SK-N-SH treated with all-trans-retinoic acid at 6 μM for 48 hours (cell line): ENCODE measurements at regions not wholly inside any gene's neighbourhood (a gene's known extent, or its start where the extent isn't known, plus 50 kb on each side); places are given as distances from the start of the nearest gene placed in this dataset.

Experiments used
- ATAC-seq: fragments of 200-7000 bp; cut with Tn5 transposase; 3 replicates; pipeline ENCODE4 v1.9.1; 2020; ENCODE audit warnings: mild to moderate bottlenecking, moderate library complexity
- ARNTL ChIP-seq: fragments of 450-650 bp; formaldehyde crosslinking; IDR thresholded peaks from 2 replicates; pipeline ENCODE4 v1.5.0; 2020; ENCODE audit warnings: low read depth, mild to moderate bottlenecking, moderate library complexity, borderline replicate concordance
- BACH2 ChIP-seq: fragments of 250-450 bp; sonication (Bioruptor Pico); IDR thresholded peaks from 2 replicates; pipeline ENCODE4 v1.9.0; 2021; ENCODE audit warnings: mild to moderate bottlenecking, borderline replicate concordance
- CSDC2 ChIP-seq: fragments of 250-450 bp; sonication (Bioruptor Pico); IDR thresholded peaks from 2 replicates; pipeline ENCODE4 v1.5.0; 2020; ENCODE audit warnings: mild to moderate bottlenecking, moderate library complexity
- GLIS3 ChIP-seq: fragments of 250-450 bp; sonication (Bioruptor Pico); IDR thresholded peaks from 2 replicates; pipeline ENCODE4 v1.5.0; 2020; ENCODE audit warnings: mild to moderate bottlenecking, moderate library complexity
- ISL1 ChIP-seq: fragments of 250-450 bp; sonication (Bioruptor Pico); IDR thresholded peaks from 2 replicates; pipeline ENCODE4 v2.1.2; 2022; ENCODE audit warnings: mild to moderate bottlenecking, moderate library complexity
- OSR1 ChIP-seq: fragments of 250-450 bp; sonication (Bioruptor Pico); IDR thresholded peaks from 2 replicates; pipeline ENCODE4 v1.8.0; 2022; ENCODE audit warnings: moderate library complexity, mild to moderate bottlenecking, inconsistent platforms
- PPARA ChIP-seq: fragments of 250-450 bp; sonication (Bioruptor Pico); IDR thresholded peaks from 2 replicates; pipeline ENCODE4 v1.5.0; 2020; ENCODE audit warnings: mild to moderate bottlenecking, borderline replicate concordance
- RARB ChIP-seq: fragments of 250-450 bp; sonication (Bioruptor Pico); IDR thresholded peaks from 2 replicates; pipeline ENCODE4 v1.8.0; 2021; ENCODE audit warnings: mild to moderate bottlenecking, moderate library complexity
- SNAI2 ChIP-seq: fragments of 250-450 bp; sonication (Bioruptor Pico); IDR thresholded peaks from 2 replicates; pipeline ENCODE4 v1.5.0; 2020; ENCODE audit warnings: mild to moderate bottlenecking, moderate library complexity
- TCF4 ChIP-seq: fragments of 250-450 bp; sonication (Bioruptor Pico); IDR thresholded peaks from 2 replicates; pipeline ENCODE4 v1.8.0; 2021; ENCODE audit warnings: mild to moderate bottlenecking, moderate library complexity, borderline replicate concordance
- TOX ChIP-seq: fragments of 250-450 bp; sonication (Bioruptor Pico); IDR thresholded peaks from 2 replicates; pipeline ENCODE4 v1.8.0; 2021; ENCODE audit warnings: mild to moderate bottlenecking, moderate library complexity, borderline replicate concordance
- ZC3H10 ChIP-seq: fragments of 250-450 bp; sonication (Bioruptor Pico); IDR thresholded peaks from 2 replicates; pipeline ENCODE4 v1.5.1; 2021; ENCODE audit warnings: mild to moderate bottlenecking, moderate library complexity
- ZFP3 ChIP-seq: fragments of 250-450 bp; sonication (Bioruptor Pico); IDR thresholded peaks from 2 replicates; pipeline ENCODE4 v1.5.0; 2020; ENCODE audit warnings: mild to moderate bottlenecking, moderate library complexity
- ZFP30 ChIP-seq: fragments of 450-650 bp; formaldehyde crosslinking; IDR thresholded peaks from 2 replicates; pipeline ENCODE4 v1.5.0; 2022; ENCODE audit warnings: mild to moderate bottlenecking, moderate library complexity
- ZNF70 ChIP-seq: fragments of 450-650 bp; formaldehyde crosslinking; IDR thresholded peaks from 2 replicates; pipeline ENCODE4 v1.5.0; 2020; ENCODE audit warnings: mild to moderate bottlenecking, moderate library complexity
- TF ChIP-seq, protein P1 (sequence below): fragments of 250-450 bp; sonication (Bioruptor Pico); IDR thresholded peaks from 2 replicates; pipeline ENCODE4 v1.5.0; 2020; ENCODE audit warnings: mild to moderate bottlenecking, moderate library complexity
- TF ChIP-seq, protein P2 (sequence below): fragments of 250-450 bp; sonication (Bioruptor Pico); IDR thresholded peaks from 2 replicates; pipeline ENCODE4 v1.5.1; 2020; ENCODE audit warnings: low read depth, mild to moderate bottlenecking, moderate library complexity
- TF ChIP-seq, protein P3 (sequence below): fragments of 250-450 bp; sonication (Bioruptor Pico); IDR thresholded peaks from 2 replicates; pipeline ENCODE4 v1.8.0; 2021; ENCODE audit warnings: low read depth, mild to moderate bottlenecking, moderate library complexity, borderline replicate concordance
- TF ChIP-seq, protein P4 (sequence below): fragments of 250-450 bp; sonication (Bioruptor Pico); IDR thresholded peaks from 2 replicates; pipeline ENCODE4 v1.8.0; 2020; ENCODE audit warnings: mild to moderate bottlenecking, moderate library complexity, borderline replicate concordance

DNA sequence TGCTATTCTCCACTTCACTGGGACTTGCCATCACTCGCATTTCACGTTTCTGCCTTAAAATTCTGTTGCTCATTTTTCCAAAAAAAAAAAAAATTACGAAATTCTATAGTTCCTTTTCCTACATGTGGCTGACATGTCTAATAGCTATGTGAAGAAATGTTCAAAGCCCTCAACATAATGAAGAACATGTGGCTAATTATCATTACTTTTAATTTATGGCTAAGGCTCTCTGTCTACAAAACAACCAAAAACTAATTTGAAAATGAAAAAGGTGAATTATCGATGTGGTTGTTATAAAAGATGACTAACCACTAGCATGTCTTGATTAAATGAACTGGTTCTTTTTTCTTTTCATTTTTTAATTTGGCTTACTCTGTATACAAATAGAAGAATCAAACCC, 940.0 kb downstream of the EFNB2 start (continued):
- TF ChIP-seq ZC3H10 (CRISPR knock-in tag) = no peak
- TF ChIP-seq, protein P1, sequence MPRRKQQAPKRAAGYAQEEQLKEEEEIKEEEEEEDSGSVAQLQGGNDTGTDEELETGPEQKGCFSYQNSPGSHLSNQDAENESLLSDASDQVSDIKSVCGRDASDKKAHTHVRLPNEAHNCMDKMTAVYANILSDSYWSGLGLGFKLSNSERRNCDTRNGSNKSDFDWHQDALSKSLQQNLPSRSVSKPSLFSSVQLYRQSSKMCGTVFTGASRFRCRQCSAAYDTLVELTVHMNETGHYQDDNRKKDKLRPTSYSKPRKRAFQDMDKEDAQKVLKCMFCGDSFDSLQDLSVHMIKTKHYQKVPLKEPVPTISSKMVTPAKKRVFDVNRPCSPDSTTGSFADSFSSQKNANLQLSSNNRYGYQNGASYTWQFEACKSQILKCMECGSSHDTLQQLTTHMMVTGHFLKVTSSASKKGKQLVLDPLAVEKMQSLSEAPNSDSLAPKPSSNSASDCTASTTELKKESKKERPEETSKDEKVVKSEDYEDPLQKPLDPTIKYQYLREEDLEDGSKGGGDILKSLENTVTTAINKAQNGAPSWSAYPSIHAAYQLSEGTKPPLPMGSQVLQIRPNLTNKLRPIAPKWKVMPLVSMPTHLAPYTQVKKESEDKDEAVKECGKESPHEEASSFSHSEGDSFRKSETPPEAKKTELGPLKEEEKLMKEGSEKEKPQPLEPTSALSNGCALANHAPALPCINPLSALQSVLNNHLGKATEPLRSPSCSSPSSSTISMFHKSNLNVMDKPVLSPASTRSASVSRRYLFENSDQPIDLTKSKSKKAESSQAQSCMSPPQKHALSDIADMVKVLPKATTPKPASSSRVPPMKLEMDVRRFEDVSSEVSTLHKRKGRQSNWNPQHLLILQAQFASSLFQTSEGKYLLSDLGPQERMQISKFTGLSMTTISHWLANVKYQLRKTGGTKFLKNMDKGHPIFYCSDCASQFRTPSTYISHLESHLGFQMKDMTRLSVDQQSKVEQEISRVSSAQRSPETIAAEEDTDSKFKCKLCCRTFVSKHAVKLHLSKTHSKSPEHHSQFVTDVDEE (CRISPR knock-in tag) = no peak

DNA sequence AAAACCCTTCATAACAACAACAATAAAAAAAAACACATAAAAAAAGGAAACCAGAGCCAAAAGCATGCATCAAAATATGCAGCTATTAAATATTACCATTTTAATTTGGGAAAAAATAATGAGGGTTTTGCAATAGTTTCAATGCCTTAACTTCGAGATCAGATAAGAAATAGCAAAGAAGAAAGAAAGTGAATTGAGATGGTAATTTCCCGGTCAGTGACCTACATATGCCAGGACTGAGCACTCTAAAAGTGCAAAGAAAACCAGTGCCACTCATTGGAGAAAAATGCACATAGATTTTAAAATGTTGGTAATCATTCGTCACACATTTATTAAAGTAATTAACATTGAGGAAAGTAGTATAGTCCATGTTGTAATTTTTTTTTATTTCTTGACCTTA, 944.2 kb downstream of the EFNB2 start:
- TF ChIP-seq, protein P2, sequence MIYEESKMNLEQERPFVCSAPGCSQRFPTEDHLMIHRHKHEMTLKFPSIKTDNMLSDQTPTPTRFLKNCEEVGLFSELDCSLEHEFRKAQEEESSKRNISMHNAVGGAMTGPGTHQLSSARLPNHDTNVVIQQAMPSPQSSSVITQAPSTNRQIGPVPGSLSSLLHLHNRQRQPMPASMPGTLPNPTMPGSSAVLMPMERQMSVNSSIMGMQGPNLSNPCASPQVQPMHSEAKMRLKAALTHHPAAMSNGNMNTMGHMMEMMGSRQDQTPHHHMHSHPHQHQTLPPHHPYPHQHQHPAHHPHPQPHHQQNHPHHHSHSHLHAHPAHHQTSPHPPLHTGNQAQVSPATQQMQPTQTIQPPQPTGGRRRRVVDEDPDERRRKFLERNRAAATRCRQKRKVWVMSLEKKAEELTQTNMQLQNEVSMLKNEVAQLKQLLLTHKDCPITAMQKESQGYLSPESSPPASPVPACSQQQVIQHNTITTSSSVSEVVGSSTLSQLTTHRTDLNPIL = no peak
- peak; percentile 70 for TF ChIP-seq ISL1 (CRISPR knock-in tag)
- no peak for ATAC-seq

DNA sequence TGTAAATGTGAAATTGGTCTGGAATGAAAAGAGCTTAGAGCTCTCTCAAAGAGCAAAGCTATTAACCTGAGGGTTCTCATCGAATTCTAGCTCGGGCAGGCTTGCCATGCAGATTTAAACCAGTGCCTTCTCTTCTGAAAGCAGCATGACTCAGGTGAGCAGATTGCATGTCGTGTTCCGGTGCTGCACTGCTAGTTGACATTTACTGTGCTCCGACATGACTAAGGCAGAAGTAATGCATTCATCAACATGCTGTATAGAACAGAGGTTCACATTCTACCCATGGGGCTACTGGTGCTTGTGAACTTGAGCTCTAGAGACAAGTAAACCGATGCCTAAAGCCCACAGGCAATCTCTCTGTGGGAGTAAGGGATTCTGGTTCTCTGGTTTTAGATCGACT, 947.7 kb downstream of the EFNB2 start:
- no peak for TF ChIP-seq ZNF70
- TF ChIP-seq BACH2 = no peak
- no peak for TF ChIP-seq OSR1 (CRISPR knock-in tag)
- no peak for TF ChIP-seq TCF4 (CRISPR knock-in tag)
- TF ChIP-seq, protein P3, sequence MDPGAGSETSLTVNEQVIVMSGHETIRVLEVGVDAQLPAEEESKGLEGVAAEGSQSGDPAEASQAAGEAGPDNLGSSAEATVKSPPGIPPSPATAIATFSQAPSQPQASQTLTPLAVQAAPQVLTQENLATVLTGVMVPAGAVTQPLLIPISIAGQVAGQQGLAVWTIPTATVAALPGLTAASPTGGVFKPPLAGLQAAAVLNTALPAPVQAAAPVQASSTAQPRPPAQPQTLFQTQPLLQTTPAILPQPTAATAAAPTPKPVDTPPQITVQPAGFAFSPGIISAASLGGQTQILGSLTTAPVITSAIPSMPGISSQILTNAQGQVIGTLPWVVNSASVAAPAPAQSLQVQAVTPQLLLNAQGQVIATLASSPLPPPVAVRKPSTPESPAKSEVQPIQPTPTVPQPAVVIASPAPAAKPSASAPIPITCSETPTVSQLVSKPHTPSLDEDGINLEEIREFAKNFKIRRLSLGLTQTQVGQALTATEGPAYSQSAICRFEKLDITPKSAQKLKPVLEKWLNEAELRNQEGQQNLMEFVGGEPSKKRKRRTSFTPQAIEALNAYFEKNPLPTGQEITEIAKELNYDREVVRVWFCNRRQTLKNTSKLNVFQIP (CRISPR knock-in tag) = no peak
- TF ChIP-seq ISL1 (CRISPR knock-in tag) = no peak
- TF ChIP-seq, protein P4, sequence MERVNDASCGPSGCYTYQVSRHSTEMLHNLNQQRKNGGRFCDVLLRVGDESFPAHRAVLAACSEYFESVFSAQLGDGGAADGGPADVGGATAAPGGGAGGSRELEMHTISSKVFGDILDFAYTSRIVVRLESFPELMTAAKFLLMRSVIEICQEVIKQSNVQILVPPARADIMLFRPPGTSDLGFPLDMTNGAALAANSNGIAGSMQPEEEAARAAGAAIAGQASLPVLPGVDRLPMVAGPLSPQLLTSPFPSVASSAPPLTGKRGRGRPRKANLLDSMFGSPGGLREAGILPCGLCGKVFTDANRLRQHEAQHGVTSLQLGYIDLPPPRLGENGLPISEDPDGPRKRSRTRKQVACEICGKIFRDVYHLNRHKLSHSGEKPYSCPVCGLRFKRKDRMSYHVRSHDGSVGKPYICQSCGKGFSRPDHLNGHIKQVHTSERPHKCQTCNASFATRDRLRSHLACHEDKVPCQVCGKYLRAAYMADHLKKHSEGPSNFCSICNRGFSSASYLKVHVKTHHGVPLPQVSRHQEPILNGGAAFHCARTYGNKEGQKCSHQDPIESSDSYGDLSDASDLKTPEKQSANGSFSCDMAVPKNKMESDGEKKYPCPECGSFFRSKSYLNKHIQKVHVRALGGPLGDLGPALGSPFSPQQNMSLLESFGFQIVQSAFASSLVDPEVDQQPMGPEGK = no peak
- no peak for TF ChIP-seq CSDC2 (CRISPR knock-in tag)
- TF ChIP-seq TOX = no peak
- TF ChIP-seq GLIS3 (CRISPR knock-in tag) = no peak
- no peak for TF ChIP-seq RARB (CRISPR knock-in tag)
- ATAC-seq = no peak

DNA sequence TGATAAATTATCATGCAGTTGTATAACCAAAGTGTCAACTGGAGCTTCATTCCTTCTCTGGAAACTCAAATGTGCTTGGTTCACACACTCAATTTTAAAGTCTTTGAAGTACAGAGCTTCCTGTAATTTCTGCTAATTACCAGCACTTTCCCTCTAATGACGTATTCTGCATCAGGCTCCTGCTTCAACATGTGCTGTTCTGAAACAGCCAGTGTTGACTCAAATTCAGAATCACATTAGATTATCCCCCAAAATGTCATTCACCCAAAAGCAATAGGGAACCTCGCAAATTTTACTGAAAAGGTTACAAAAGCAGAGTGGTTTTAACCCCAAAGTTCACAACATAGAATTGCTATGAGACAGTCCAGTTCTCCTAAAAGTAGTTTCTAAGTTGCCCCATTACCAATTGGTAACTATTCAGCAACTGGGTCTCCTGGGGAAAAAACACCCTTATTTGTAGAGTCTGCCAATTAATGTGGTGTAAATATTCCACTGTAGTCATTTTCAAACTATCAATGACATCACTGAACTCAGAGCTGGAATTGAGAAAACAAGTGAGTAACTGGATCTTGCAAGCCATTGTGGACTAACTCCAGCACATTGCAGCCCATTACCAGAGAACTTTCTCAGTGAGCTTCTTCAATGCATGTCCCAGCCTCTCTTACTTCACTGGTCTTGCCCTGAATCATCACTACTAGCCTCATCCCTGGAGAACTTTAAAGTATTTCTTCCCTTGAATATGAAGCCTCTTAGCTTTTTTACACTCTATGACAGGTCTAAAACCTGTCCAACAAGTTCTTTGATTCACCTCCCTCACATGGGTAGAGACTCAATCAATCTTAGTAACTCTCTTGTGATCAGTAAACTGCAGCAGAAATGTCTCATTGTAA, 955.4 kb downstream of the EFNB2 start:
- ATAC-seq = no peak
- TF ChIP-seq ZFP3 (no peak), ISL1 (CRISPR knock-in tag) (no peak), GLIS3 (CRISPR knock-in tag) (no peak), CSDC2 (CRISPR knock-in tag) (no peak), BACH2 (no peak), ARNTL (CRISPR knock-in tag) (no peak), OSR1 (CRISPR knock-in tag) (no peak), TCF4 (CRISPR knock-in tag) (no peak), ZFP30 (CRISPR knock-in tag) (no peak), RARB (CRISPR knock-in tag) (no peak), SNAI2 (CRISPR knock-in tag) (no peak), PPARA (CRISPR knock-in tag) (no peak), ZC3H10 (CRISPR knock-in tag) (no peak), TOX (no peak)
- TF ChIP-seq, protein P3 (CRISPR knock-in tag) = no peak
- TF ChIP-seq, protein P1 (CRISPR knock-in tag) = no peak
- TF ChIP-seq, protein P4 = no peak
